ENCODE measurements at regions not wholly inside any gene's neighbourhood (a gene's known extent, or its start where the extent isn't known, plus 50 kb on each side); places are given as distances from the start of the nearest gene placed in this dataset.

DNA sequence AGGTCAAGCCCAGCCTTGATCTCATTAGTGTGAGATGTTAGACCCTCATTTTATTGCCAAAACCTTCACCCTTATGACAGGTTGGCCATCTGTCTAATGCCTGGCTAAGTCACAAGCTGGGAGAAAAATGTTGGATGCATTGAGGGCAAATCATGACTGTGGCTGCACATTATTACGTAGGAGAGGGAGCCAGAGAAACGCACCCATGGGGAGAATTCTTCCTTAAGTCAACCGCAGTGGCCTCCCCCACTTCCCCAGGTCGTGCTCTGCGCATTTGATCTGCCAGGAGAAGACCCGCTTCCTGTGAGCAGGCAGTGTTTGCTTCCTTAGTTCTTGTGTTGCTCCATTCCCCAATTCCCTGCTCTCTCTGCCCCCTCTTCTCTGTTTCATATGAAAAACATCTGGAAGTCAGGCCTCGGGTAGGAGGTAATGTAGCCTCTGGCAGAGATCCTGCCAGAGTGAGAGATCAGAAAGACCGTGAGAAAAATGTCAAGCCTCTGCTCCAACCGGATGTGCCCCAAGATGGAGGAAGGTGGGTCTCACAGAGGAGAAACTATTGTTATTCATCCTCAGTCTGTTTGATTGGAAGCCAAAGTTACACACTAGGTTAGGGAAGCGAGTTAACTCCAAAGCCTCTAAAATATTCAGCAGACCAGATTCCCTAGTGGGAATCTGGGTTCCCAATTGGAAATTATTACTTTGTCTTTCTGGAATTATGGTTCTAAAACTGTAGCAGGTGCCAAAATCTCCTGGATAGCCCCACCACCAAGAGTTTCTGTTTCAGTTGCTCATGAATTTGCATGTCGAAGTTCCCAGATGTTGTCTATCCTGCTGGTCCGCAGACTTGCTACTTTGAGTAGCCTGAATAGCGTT lies 144.3 kb upstream of the PELI1 start:
- no peak overlapping the region for H3K27ac Mint-ChIP-seq
- no peaks in the 10 kb centered on the region for H3K9me3 Mint-ChIP-seq
- peaks cover 0 to 3% (median 0%) of the 10 kb centered on the region in 3 donors for H3K36me3 Mint-ChIP-seq

DNA sequence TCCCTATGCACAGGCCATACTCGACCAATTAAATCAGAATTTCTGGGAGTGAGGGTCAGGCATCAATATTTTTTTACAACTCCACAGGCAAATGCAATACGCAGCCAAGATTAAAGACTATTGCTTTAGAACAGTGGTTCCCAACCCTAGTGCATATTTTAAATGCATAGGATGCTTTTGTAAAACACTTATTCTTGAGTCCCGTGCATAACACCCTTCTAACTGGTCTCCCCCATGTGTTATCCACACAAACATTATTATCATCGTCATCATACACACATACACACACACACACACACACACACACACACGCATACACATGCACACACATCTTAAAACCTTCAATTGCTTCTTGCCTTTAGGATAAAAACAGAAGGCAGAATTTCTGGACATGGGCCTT lies 145.0 kb upstream of the PELI1 start:
- no peak for DNase-seq
- no peak overlapping the region for H3K4me3 Mint-ChIP-seq

More for the DNA sequence above, 144.3 kb upstream of the PELI1 start:
- no peak overlapping the region for H3K4me3 Mint-ChIP-seq
- DNase-seq = no peak
- H3K27me3 Mint-ChIP-seq (ENCODE audit: low read depth in 3 of 3) = peaks cover 2 to 5% (median 3%) of the 10 kb centered on the region in 3 donors
- no peaks in the 10 kb centered on the region for H3K4me1 Mint-ChIP-seq

DNA sequence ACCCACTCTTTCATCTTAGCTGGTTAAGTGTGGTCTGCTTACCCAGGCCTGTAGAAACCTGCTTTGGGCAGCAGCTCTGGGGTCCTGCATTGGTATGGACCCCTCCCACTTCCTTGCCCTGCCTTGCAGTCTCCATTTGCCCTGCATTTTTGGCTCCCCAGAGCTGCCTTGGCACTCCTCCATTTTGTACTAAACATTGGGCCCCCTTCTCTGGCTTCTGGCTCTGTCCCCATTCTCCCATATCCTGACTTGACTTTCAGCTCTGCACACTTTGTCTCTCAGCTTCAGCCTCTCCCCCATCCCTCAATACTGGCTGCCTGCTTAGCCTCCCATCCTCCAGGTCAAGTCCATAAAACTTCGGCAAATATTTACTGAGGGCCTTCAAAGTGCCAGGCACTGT lies 145.5 kb upstream of the PELI1 start:
- Mint-ChIP-seq H3K27me3 (ENCODE audit: low read depth in 3 of 3) (peaks cover 2 to 4% (median 3%) of the 10 kb centered on the region in 3 donors), H3K36me3 (peaks cover 0 to 3% (median 0%) of the 10 kb centered on the region in 3 donors), H3K27ac (no peak overlapping the region), H3K4me3 (no peak overlapping the region), H3K9me3 (no peaks in the 10 kb centered on the region), H3K4me1 (peaks cover 0 to 2% of the 10 kb centered on the region in 2 donors)
- DNase-seq = no peak

More for the DNA sequence above, 145.0 kb upstream of the PELI1 start:
- Mint-ChIP-seq H3K27me3 (ENCODE audit: low read depth in 3 of 3) (peaks cover 2 to 5% (median 3%) of the 10 kb centered on the region in 3 donors), H3K36me3 (peaks cover 0 to 3% (median 0%) of the 10 kb centered on the region in 3 donors), H3K4me1 (no peaks in the 10 kb centered on the region), H3K27ac (no peak overlapping the region), H3K9me3 (no peaks in the 10 kb centered on the region)

DNA sequence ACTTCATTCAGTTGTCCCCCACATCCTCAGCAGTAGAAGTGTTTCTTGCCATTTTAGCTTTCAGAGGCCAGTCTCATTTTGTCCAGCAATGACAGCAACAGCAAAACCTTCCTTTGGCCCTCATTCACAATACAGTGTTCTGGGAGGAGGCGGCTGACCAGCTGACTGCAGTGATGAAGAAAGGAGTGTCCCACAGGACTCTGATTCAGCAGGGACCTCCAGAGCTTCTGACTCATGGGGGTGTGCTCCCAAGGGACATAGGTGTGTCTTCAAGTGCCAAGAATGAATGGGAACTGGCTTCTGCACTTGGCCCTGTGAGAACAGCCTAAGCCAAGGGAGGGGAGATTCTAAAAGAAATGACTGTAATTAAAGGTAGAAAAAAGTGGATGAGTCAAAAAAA lies 147.0 kb upstream of the PELI1 start:
- Mint-ChIP-seq H3K27me3 (ENCODE audit: low read depth in 3 of 3) (peaks cover 3 to 5% (median 4%) of the 10 kb centered on the region in 3 donors), H3K4me1 (peaks cover 14 to 16% of the 10 kb centered on the region in 2 donors), H3K4me3 (no peak overlapping the region), H3K27ac (no peak overlapping the region), H3K36me3 (peaks cover 0 to 3% (median 0%) of the 10 kb centered on the region in 3 donors), H3K9me3 (no peaks in the 10 kb centered on the region)
- DNase-seq = no peak

DNA sequence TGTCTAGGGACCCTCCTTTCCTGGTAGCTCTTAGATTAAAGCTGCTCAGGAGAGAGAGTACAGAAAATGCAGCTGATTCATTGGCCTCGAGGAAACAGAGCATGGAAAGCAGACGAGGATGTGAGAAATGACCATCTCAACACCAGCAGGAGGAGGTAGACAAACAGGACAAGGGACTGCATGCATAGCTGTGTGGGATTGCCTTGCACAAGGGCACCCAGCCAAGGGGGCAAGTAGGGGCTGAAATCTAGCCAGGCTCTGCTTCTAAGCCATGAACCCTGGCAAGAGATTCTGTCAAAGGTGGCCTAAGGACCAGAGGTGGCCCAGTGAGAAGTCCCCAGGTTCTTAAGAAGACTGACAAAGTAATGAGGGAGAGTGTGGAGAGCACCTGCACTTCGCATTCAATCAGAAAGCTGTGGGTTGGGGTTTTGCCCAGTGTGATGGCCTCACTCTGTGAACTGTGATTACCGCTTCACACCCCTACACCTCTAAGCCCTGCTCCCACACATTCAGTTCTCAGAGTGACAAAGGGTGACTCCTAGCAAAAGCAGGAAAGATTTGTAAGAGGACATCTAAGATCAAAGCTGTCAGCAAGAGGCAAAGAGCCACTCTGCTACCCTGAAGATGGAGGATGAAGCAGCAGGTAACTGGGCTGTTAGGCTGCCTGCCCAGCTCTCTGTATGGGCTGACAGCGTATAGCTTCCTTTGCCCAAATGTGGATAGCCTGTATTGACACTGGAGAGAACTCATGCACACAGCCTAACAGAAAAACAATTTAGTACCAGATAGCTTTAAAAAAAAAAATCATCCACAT lies 151.3 kb upstream of the PELI1 start:
- H3K27me3 Mint-ChIP-seq (ENCODE audit: low read depth in 3 of 3) = peaks cover 0 to 8% (median 4%) of the 10 kb centered on the region in 3 donors
- H3K9me3 Mint-ChIP-seq = no peaks in the 10 kb centered on the region
- H3K27ac Mint-ChIP-seq = no peak overlapping the region
- peaks cover 31 to 41% of the 10 kb centered on the region in 2 donors for H3K4me1 Mint-ChIP-seq
- H3K36me3 Mint-ChIP-seq = peaks cover 0 to 3% (median 0%) of the 10 kb centered on the region in 3 donors
- DNase-seq = peak in 2 of 3 donors; percentile 7 to 10
- peak overlapping the region in 2 of 5 donors; percentile 5 to 11 for H3K4me3 Mint-ChIP-seq

DNA sequence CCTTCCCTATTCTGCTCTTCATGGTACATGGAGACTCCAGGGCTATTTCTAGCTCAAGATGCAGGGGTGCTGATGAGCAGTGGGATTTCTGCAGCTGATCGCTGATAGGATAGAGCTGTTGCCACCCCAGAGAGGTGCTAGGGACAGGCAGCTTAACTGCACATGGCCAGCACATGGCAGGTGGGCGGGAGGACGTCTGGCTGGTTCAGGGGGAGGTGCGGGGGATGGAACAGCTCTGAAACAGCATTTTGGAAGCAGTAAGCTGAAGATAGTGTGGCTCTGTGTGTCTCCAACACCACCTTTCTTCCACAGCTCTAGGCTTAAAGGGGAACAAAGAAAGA lies 151.9 kb upstream of the PELI1 start:
- DNase-seq = no peak
- Mint-ChIP-seq H3K36me3 (peaks cover 0 to 3% (median 0%) of the 10 kb centered on the region in 3 donors), H3K4me1 (peaks cover 31 to 41% of the 10 kb centered on the region in 2 donors), H3K4me3 (no peak overlapping the region), H3K9me3 (no peaks in the 10 kb centered on the region), H3K27me3 (ENCODE audit: low read depth in 3 of 3) (peaks cover 0 to 6% (median 4%) of the 10 kb centered on the region in 3 donors), H3K27ac (no peak overlapping the region)

DNA sequence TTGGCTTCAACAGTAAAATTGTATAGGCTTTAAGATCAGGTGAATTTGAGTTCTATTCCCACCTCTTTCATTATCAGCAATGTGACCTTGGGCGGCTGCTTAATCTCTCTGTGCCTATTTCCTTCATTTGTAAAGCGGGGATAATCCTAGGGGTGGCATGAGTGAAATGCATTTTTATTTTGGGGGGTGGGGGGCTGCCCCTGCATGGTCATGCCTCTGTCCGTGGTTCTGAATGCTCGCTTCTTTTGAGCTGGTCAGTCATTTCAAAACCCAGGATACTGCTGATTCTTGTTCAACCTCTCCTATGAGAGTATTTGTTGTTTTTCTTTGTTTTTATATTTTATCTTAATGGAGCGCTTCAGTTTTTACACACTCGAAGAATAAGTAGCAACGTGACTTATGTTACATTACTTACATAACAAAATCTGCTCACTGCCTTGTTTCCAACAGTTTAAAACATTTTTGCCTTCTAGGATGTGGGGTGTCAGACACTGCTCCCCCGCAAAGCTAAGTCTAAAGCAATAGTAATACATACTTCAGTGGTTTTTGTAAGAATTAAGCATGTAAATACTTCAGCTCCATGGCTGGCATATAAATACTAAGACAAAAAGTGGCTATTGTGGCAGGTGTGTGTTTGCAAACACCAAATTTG lies 152.6 kb upstream of the PELI1 start:
- DNase-seq = no peak
- no peak overlapping the region for H3K4me3 Mint-ChIP-seq
- H3K27me3 Mint-ChIP-seq (ENCODE audit: low read depth in 3 of 3) = peaks cover 0 to 6% (median 2%) of the 10 kb centered on the region in 3 donors
- H3K9me3 Mint-ChIP-seq = no peaks in the 10 kb centered on the region
- H3K27ac Mint-ChIP-seq = no peak overlapping the region
- peaks cover 31 to 41% of the 10 kb centered on the region in 2 donors for H3K4me1 Mint-ChIP-seq
- H3K36me3 Mint-ChIP-seq = peaks cover 0 to 3% (median 0%) of the 10 kb centered on the region in 3 donors

DNA sequence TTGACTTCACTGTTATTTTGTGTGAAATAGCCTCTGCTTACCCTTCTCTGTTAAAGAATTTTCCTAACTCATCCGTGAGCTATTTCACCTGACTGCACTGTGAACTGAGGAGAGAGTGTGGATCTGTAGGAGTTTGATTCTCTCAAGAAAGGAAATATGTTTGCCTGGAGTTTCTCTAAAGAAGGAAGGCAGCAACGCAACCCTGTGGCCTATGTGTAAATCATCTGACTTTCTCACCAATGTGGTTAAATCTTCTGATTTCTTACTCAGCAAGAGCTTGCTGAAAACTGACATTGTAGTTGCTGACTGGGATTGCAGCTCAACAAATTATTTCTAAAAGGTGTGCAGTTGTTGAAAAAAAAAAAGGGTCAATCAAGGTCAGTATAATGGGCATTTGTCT lies 153.9 kb upstream of the PELI1 start:
- H3K36me3 Mint-ChIP-seq = no peaks in the 10 kb centered on the region
- H3K9me3 Mint-ChIP-seq = no peaks in the 10 kb centered on the region
- peak overlapping the region in 4 of 5 donors; percentile 24 to 29 (median 26) for H3K4me3 Mint-ChIP-seq
- no peak overlapping the region for H3K27ac Mint-ChIP-seq
- peaks cover 0 to 6% (median 2%) of the 10 kb centered on the region in 3 donors for H3K27me3 Mint-ChIP-seq (ENCODE audit: low read depth in 3 of 3)
- peaks cover 31 to 41% of the 10 kb centered on the region in 2 donors for H3K4me1 Mint-ChIP-seq
- peak; percentile 22 to 40 (median 31) for DNase-seq

DNA sequence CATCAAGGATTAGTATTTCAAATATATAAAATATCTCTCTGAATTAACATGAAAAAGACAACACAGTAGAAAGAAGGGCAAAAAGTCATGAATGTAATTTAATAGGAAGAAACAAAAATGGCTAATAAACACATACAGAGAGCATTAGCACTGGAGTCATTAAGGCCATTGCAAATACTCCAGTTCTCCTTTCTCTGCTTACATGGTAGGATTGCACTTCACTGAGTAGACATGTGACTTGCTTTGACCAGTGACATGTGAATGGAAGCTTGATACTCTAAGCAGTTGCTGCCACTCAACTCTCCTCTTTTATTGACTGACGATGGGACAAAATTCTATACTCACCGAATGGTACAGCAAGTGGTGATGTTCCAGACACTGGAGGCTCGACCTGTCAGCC lies 153.9 kb upstream of the LGALSL start:
- H3K27me3 Mint-ChIP-seq (ENCODE audit: low read depth in 3 of 3) = peaks cover 0 to 6% (median 0%) of the 10 kb centered on the region in 3 donors
- H3K36me3 Mint-ChIP-seq = no peaks in the 10 kb centered on the region
- peaks cover 28 to 36% of the 10 kb centered on the region in 2 donors for H3K4me1 Mint-ChIP-seq
- no peaks in the 10 kb centered on the region for H3K9me3 Mint-ChIP-seq
- no peak overlapping the region for H3K27ac Mint-ChIP-seq
- no peak overlapping the region for H3K4me3 Mint-ChIP-seq
- no peak for DNase-seq

DNA sequence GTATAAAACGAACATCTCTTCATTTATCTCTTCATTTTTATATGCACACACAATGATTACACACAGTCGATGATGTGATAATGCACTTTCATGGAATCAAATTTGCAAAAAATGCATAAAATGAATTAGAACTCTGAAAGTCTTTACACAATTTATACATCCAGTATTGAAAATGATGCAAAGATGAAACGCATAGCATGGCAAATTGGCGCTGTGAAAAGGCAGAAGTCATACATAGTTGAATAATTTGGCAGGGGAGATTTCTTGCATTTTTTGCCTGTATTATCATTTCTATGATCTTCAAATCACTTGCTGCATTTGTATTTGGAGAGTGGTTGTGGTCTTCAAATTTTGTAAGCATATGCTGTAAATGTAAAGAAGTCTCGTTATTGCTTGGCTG lies 150.7 kb upstream of the LGALSL start:
- H3K36me3 Mint-ChIP-seq = peaks cover 0 to 3% (median 0%) of the 10 kb centered on the region in 3 donors
- H3K27me3 Mint-ChIP-seq (ENCODE audit: low read depth in 3 of 3) = peaks cover 0 to 4% (median 0%) of the 10 kb centered on the region in 3 donors
- no peak for DNase-seq
- no peak overlapping the region for H3K4me3 Mint-ChIP-seq
- H3K4me1 Mint-ChIP-seq = peaks cover 4 to 9% of the 10 kb centered on the region in 2 donors
- H3K9me3 Mint-ChIP-seq = peaks cover 0 to 1% (median 0%) of the 10 kb centered on the region in 6 donors
- no peak overlapping the region for H3K27ac Mint-ChIP-seq

DNA sequence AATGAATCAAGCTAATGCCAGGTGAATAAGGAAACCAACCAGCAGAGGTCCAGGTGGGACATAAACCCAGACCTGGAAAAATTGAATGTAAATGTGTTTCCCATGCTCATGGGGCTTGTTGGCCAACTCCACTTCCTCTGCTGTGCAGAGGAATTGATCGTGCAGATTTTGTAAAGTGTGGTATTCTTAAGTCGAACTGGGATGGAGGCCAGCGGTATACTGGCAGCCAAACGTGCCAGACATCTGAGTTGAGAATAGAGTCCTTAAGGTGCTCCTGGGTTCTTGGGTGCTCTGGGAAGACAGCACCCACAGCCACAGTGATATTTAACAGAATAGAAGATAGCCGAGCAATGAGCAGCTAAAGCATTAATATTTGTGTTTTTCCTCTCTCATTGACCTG lies 146.5 kb upstream of the LGALSL start:
- Mint-ChIP-seq H3K4me3 (no peak overlapping the region), H3K9me3 (peaks cover 0 to 1% (median 0%) of the 10 kb centered on the region in 6 donors), H3K36me3 (peaks cover 0 to 3% (median 0%) of the 10 kb centered on the region in 3 donors), H3K4me1 (no peaks in the 10 kb centered on the region), H3K27ac (no peak overlapping the region), H3K27me3 (ENCODE audit: low read depth in 3 of 3) (peaks cover 0 to 4% (median 0%) of the 10 kb centered on the region in 3 donors)
- DNase-seq = no peak

DNA sequence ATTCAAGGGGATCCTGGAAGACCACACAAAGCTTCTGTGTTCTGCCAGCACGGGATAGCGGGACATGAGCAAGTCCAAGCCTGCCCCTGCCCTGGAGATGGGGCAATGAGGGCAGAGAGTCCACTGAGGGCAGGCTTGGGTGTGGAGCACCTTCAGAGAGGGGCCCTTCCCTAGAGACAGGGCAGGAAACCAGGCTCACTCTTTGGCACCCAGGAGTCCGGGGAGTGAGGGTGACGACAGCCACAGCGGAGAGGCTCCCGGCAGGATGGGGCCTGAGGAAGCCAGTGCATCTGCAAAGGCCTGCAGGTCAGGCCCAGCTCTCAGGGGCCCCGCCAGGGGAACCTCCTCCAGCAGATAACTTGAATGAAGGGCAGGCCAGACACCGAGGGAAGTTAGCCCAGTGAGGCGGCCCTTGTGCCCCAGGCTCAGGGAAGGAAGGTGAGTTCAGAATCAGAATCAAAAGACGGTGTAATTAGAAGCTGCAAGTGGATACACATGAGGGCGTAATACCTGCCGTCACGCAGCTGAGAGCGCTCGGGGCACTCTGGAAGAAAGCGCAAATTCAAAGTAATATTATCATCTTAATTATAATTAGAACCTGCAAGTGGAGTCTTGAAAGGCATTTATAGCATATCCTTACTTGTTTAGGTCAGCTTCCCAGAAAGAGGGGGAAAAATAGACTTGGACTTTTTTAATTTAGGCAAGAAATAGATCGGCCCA lies 142.6 kb upstream of the LGALSL start:
- Mint-ChIP-seq H3K36me3 (no peaks in the 10 kb centered on the region), H3K9me3 (no peaks in the 10 kb centered on the region), H3K4me1 (no peaks in the 10 kb centered on the region), H3K27me3 (ENCODE audit: low read depth in 3 of 3) (peaks cover 0 to 4% (median 2%) of the 10 kb centered on the region in 3 donors), H3K4me3 (no peak overlapping the region), H3K27ac (no peak overlapping the region)
- no peak for DNase-seq

Data from immature natural killer cell (primary cell).